SU-DHL-6 (cell line): ENCODE measurements at regions not wholly inside any gene's neighbourhood (a gene's known extent, or its start where the extent isn't known, plus 50 kb on each side); places are given as distances from the start of the nearest gene placed in this dataset.

ENCODE experiments used
- CTCF ChIP-seq: fragments of 200-600 bp; sonication (generic); IDR thresholded peaks from one replicate; pipeline ENCODE4 v1.5.1; 2017; ENCODE audit warnings: antibody characterized with exemption, mild to moderate bottlenecking, low read length, moderate library complexity; ENCODE audit not compliant: insufficient read depth, poor library complexity, severe bottlenecking
- EZH2phosphoT487 ChIP-seq: fragments of 200-600 bp; sonication (generic), shearing (Covaris generic); conservative IDR thresholded peaks from 2 replicates; pipeline ENCODE4 v1.6.1; 2018; ENCODE audit warnings: mild to moderate bottlenecking, antibody characterized with exemption, low read length, moderate library complexity, mixed read lengths

- TF ChIP-seq CTCF (no peak), EZH2phosphoT487 (no peak)
These were observed 462.9 kb upstream of the ZMIZ1 start for GRCh38 chr10:78605800-78606350.
